ENCODE measurements at regions not wholly inside any gene's neighbourhood (a gene's known extent, or its start where the extent isn't known, plus 50 kb on each side); places are given as distances from the start of the nearest gene placed in this dataset.

DNA sequence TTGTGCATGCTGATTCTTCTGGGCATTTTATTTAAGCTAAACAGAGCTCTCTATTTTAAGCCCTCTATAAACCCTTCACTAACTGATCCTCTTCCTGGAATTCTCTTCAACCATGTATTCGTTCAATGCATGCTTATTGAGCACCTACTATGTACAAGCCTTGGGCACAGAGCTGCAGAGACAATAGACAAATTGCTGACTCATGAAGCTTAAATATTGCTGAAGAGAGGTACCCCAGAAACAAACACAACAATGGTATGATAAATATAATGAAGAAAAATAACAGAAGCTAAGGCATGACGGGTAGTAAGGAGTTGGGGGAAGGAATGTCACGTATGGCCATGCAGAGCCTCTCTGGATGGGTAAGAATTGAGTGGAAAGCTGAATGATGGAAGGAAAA lies 222.2 kb downstream of the PPARGC1A start:
- DNase-seq (ENCODE audit: low read depth, low spot score) = no peak

- peak; percentile 4 for DNase-seq (ENCODE audit: low read depth, low spot score)
Measured at GRCh38 chr4:23660865-23661264, 229.0 kb downstream of the PPARGC1A start.

GRCh38 chr4:23654791-23655190 lies 235.1 kb downstream of the PPARGC1A start:
- DNase-seq (ENCODE audit: low read depth, low spot score) = no peak

GRCh38 chr4:23648854-23649596 lies 240.8 kb downstream of the PPARGC1A start:
- DNase-seq (ENCODE audit: low read depth, low spot score) = no peak

- no peak for DNase-seq (ENCODE audit: low read depth, low spot score)
Measured at GRCh38 chr4:23635468-23635867, 254.4 kb downstream of the PPARGC1A start.

GRCh38 chr4:23631255-23631950 lies 258.4 kb downstream of the PPARGC1A start:
- DNase-seq (ENCODE audit: low read depth, low spot score) = no peak

DNA sequence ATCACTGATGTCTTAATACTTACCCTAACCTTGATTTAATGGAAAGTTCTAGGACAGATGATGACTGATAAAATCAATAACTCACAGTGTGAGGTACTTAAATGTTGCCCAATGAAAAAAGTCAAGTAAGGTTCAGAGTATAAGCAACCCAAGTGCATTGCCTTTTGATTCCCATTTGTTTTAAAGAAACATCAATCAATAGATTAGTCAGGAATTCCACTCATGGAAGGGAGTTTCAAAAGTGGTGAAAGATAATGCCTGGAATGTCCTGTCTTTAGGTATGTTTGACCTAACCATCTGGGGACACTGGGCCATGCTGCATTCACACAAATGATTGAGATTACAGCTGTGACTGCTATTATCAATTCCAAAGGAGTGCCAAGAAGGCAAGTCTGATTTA lies 259.7 kb downstream of the PPARGC1A start:
- DNase-seq (ENCODE audit: low read depth, low spot score) = no peak

DNA sequence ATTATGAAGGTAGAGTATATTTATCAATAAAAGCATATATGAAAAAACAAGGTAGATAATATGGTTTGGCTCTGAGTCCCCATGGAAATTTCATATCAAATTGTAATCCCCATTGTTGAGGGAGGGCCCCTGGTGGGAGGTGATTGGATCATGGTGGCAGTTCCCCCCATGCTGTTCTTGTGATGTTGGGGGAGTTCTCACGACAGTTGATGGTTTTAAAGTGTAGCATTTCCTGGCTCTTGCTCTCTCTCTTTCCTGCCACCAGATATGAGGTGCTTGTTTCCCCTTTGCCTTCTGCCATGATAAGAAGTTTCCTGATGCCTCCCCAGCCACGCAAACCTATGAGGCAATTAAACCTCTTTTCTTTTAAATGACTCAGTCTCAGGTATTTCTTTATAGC lies 260.4 kb downstream of the PPARGC1A start:
- DNase-seq (ENCODE audit: low read depth, low spot score) = no peak

- DNase-seq (ENCODE audit: low read depth, low spot score) = peak; percentile 32
Measured at GRCh38 chr4:23614284-23614892, 275.5 kb downstream of the PPARGC1A start.

GRCh38 chr4:23613782-23614181 lies 276.1 kb downstream of the PPARGC1A start:
- no peak for DNase-seq (ENCODE audit: low read depth, low spot score)

DNA sequence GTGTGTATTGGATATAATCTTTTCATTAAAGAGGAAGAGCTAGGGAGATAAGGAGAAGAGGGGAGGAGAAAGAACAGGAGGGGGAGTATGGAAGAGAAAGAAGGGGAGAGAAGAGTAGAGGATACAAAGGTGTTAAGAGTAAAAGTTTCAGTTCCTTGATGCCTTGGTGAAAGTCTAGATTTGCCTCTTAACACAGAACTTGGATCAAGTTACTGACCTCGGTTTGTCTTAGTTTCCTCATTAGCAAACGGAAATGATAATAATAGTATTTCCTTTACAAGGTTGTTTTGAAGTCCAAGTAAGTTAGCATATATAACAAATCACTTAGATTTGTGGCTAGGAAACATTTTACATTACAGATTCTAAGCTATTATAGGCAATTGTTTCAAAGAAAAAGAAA lies 287.1 kb downstream of the PPARGC1A start:
- DNase-seq (ENCODE audit: low read depth, low spot score) = no peak

GRCh38 chr4:23594125-23594524 lies 295.7 kb downstream of the PPARGC1A start:
- no peak for DNase-seq (ENCODE audit: low read depth, low spot score)

DNA sequence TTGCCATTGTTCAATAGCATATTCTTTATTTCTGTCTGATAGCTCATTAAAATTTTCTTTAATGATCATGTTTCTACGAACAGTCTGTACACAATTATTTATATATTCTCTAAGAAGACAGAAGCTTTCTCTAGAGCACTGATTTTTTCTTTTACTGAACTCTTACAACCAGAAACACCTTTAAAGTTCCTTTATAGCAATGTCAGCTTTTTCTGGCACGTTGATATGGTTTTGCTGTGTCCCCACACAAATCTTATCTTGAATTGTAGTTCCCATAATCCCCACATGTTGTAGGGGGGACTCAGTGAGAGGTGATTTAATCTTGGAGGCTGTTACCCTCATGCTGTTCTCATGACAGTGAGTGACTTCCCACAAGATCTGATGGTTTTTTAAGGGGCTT lies 299.4 kb downstream of the PPARGC1A start:
- no peak for DNase-seq (ENCODE audit: low read depth, low spot score)

DNA sequence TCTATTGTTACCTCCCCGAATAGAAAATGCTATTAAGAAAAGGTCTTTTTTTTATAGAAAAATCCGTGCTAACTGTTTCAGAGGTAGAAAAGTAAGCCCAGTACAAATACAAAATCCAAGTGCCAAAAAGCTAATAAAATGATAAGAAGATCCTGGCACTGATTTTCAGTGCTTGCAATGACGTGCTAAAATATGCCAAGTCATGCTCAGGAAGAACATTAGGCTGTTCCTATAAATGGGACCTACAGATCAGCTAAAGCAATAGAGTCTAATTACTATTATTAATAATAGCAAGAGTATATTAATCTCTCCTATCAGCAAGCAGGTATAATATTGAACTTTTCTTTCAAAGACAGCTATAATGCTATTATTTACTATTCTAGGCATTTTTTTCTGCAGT lies 305.8 kb downstream of the PPARGC1A start:
- no peak for DNase-seq (ENCODE audit: low read depth, low spot score)

DNA sequence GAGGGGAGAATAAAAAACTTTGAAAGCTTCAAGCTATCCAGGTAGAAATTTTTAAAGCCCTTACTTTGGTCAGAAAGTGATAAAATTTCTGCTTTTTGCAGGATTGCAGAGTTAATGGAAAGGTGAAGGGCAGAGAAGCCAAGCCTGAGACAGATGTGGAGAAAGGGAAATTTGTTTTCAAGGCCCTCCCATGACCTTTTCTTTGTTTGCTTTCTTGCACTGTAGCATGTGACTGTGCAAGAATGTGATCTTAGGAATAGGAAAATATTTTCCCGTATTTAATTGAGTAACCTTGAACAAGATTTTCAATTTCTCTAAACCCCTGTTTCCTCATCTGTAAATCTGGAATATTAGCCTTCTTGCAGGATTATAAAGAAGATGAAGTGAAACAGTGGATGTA lies 307.2 kb downstream of the PPARGC1A start:
- DNase-seq (ENCODE audit: low read depth, low spot score) = no peak

- no peak for DNase-seq (ENCODE audit: low read depth, low spot score)
Measured at GRCh38 chr4:23579166-23579565, 310.7 kb downstream of the PPARGC1A start.

GRCh38 chr4:23577398-23577797 lies 312.4 kb downstream of the PPARGC1A start:
- DNase-seq (ENCODE audit: low read depth, low spot score) = no peak

DNA sequence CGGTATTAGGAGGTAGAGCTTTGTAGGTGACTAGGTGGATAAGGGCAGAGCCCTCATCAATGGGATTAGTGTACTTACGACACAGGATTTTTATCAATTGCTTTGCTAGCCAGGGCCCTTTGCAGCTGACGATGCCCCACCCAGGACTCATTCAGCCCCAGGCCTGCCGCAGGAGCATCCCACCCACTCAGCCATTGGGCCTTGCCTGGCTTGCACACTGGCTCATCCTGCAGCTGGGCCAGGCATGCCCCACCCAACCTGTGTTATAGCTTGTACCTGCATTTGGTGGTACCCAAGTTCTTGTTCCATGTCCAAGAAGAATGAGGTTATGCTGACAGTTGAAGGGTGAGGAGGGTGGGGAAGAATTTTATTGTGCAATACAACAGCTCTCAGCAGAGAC lies 317.5 kb downstream of the PPARGC1A start:
- no peak for DNase-seq (ENCODE audit: low read depth, low spot score)

GRCh38 chr4:23567338-23567737 lies 322.5 kb downstream of the PPARGC1A start:
- no peak for DNase-seq (ENCODE audit: low read depth, low spot score)

- DNase-seq (ENCODE audit: low read depth, low spot score) = no peak
Measured at GRCh38 chr4:23560748-23561147, 329.1 kb downstream of the PPARGC1A start.

DNA sequence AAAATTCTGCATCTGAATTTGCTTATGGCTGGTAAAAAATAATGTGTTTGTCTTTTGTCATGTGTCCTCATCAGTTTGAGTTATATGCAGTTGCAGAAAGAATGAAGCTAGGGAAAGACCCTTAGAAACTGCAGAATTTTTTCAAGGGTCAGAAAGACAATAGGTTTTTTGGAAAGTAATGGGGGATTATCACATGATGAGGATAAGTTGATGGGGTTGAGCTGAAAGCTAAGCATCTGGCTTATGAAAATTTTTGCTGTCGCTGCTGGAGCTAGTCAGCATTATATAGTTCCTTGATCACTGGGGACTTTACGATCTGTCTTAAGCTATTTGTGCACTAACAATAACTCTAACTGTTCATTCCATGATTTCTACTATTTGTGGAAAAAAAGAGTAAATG lies 331.7 kb downstream of the PPARGC1A start:
- no peak for DNase-seq (ENCODE audit: low read depth, low spot score)

GRCh38 chr4:23547601-23548000 lies 342.2 kb downstream of the PPARGC1A start:
- peak; percentile 2 for DNase-seq (ENCODE audit: low read depth, low spot score)

DNA sequence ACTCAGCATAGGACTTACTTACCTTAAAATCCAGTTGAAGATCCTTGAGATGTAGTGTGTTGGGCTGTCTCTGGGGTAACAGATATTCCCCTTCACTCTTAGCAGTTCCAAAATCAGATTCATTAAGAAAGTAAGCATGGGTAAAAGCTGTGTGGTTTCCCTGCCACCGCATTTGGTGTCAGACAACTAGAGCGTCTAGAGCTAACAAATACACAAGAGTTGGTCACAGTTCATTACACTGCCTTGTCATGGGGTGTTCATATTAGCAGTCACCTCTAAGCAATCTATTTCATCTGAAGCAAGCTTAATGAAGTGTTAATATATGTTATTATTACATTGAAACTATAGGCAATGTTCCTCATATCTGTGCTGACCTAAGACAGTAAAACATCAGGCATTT lies 342.8 kb downstream of the PPARGC1A start:
- DNase-seq (ENCODE audit: low read depth, low spot score) = no peak

Measured in ELF-1 (cell line).